ENCODE measurements at regions not wholly inside any gene's neighbourhood (a gene's known extent, or its start where the extent isn't known, plus 50 kb on each side); places are given as distances from the start of the nearest gene placed in this dataset.
A peak's percentile ranks its signal among the peaks of the same experiment; 100 is the strongest.

DNA sequence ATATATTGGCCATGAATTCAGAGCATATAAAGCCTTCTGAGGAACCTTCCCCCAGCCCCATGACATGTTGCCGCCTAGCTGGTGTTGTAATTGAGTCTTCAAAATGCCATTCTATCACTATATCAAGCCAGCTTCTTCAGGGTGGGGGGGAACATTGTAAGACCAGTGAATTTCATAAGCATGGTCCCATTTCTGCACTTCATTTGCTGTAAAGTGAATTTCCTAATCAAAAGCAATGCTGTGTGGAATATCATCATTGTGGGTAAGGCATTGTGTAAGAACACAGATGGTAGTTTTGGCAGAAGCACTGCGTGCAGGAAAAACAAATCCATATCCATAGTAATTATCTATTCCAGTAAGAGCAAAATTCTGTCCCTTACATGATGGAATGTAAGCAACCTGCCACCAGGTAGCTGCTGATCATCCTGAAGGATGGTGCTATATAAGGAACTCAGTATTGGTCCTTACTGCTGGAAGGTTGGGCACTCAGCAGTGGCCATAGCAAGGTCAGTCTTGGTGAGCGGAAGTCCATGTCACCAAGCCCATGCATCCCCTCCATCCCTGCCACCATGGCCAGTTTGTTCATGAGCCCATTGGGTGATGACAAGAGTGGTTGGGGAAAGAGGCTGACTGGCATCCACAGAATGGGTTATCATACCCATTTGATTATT is 159.4 kb downstream of the COPS8 start:
- Mint-ChIP-seq H3K27ac (no peak overlapping the region), H3K4me3 (no peak overlapping the region), H3K4me1 (ENCODE audit: low read depth) (peaks cover 17% of the 10 kb centered on the region), H3K27me3 (ENCODE audit: insufficient read depth) (no peaks in the 10 kb centered on the region; the same call in 1 of the 2 replicates), H3K36me3 (ENCODE audit: low read depth) (peaks cover 28% of the 10 kb centered on the region), H3K9me3 (peaks cover 29% of the 10 kb centered on the region)
- DNase-seq: no peak
- TF ChIP-seq, protein P1, sequence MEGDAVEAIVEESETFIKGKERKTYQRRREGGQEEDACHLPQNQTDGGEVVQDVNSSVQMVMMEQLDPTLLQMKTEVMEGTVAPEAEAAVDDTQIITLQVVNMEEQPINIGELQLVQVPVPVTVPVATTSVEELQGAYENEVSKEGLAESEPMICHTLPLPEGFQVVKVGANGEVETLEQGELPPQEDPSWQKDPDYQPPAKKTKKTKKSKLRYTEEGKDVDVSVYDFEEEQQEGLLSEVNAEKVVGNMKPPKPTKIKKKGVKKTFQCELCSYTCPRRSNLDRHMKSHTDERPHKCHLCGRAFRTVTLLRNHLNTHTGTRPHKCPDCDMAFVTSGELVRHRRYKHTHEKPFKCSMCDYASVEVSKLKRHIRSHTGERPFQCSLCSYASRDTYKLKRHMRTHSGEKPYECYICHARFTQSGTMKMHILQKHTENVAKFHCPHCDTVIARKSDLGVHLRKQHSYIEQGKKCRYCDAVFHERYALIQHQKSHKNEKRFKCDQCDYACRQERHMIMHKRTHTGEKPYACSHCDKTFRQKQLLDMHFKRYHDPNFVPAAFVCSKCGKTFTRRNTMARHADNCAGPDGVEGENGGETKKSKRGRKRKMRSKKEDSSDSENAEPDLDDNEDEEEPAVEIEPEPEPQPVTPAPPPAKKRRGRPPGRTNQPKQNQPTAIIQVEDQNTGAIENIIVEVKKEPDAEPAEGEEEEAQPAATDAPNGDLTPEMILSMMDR (IDR thresholded peaks at IDR 0.05): no peak

DNA sequence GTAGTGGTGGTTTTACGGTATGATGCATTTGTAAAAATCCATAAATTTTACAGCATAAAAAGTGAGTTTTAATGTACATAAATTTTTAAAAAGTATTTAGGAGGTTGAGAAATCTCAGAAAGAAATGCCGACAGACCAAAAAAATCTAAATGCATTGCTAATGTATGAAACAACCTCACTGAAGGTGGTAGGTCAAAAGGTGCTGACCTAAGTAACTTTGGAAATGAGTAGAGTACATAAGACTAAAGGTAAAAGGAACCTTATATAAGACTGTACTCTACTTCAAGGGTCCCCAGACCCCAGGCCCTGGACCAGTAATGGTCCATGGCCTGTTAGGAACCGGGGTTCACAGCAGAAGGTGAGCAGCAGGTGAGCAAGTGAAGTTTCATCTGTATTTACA is 163.4 kb downstream of the COL6A3 start:
- Mint-ChIP-seq H3K9me3 (peaks cover 3% of the 10 kb centered on the region; the same call in 1 of the 2 replicates), H3K4me1 (ENCODE audit: low read depth) (peaks cover 37% of the 10 kb centered on the region), H3K27ac (no peak overlapping the region), H3K36me3 (ENCODE audit: low read depth) (peaks cover 3% of the 10 kb centered on the region; the same call in 1 of the 2 replicates), H3K27me3 (ENCODE audit: insufficient read depth) (peaks cover 1% of the 10 kb centered on the region), H3K4me3 (no peak overlapping the region)
- TF ChIP-seq, protein P1 (IDR thresholded peaks at IDR 0.05): no peak
- DNase-seq: no peak

DNA sequence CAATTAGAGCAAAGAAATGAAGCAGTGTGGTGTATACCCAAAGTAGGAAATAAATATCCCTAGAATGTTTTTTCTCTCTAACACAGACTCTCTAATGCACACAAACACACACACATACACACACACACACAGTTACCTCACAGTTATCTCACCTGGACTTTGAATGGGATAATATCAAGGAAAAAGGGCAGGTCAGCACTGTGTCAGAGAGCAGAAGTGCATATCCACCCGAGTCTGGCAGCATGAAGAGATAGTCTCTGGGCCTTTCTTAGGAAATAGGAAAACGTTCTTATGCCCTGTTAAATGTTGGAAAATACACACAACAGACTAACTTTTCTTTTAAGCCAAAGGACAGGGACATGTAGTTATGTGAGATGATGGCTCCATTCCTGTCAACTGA is 162.0 kb downstream of the COL6A3 start:
- H3K4me1 Mint-ChIP-seq (ENCODE audit: low read depth): peaks cover 51% of the 10 kb centered on the region
- TF ChIP-seq, protein P1 (IDR thresholded peaks at IDR 0.05): no peak

DNA sequence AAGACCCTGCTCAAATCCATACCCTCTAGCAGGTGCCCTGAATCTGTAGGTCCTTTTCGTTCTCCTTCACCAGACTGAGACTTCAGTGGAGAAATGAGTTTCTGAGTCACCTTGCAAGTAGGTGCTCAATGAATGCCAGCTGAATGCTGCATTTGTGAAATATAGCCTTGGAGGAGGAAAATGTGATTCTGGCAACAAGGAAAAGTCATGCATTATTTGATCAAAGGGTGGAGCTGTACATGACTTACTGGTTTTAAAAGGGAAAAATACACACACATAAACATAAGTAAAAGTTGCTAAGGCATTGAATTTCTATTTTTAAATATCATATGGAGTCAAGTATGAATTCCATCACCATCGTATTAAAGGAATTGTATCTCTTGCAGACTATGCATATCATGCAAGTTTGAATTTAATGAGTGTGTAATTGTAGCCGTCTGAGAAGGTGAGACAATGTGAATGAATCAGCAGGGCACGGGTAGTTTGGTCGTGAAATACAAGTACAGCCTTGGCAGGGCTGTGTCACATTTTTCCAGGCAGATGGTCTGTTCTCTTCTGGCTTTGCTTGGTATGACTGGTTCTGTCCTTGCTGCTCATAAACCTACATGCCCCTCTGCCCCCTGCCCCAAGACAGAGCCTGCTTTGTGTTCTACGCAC is 160.8 kb downstream of the COL6A3 start:
- H3K9me3 Mint-ChIP-seq: peaks cover 3% of the 10 kb centered on the region; the same call in 1 of the 2 replicates
- H3K27me3 Mint-ChIP-seq (ENCODE audit: insufficient read depth): peaks cover 1% of the 10 kb centered on the region
- peak; percentile 47 for DNase-seq
- no peaks in the 10 kb centered on the region for H3K36me3 Mint-ChIP-seq (ENCODE audit: low read depth)
- H3K4me3 Mint-ChIP-seq: no peak overlapping the region
- TF ChIP-seq, protein P1 (IDR thresholded peaks at IDR 0.05): peak; percentile 46
- peak overlapping the region; percentile 52 for H3K27ac Mint-ChIP-seq
- peaks cover 63% of the 10 kb centered on the region for H3K4me1 Mint-ChIP-seq (ENCODE audit: low read depth)

More for the DNA sequence above, 162.0 kb downstream of the COL6A3 start:
- Mint-ChIP-seq H3K4me3 (no peak overlapping the region), H3K27me3 (ENCODE audit: insufficient read depth) (peaks cover 1% of the 10 kb centered on the region), H3K9me3 (peaks cover 3% of the 10 kb centered on the region; the same call in 1 of the 2 replicates), H3K27ac (no peak overlapping the region), H3K36me3 (ENCODE audit: low read depth) (no peaks in the 10 kb centered on the region)
- DNase-seq: no peak

DNA sequence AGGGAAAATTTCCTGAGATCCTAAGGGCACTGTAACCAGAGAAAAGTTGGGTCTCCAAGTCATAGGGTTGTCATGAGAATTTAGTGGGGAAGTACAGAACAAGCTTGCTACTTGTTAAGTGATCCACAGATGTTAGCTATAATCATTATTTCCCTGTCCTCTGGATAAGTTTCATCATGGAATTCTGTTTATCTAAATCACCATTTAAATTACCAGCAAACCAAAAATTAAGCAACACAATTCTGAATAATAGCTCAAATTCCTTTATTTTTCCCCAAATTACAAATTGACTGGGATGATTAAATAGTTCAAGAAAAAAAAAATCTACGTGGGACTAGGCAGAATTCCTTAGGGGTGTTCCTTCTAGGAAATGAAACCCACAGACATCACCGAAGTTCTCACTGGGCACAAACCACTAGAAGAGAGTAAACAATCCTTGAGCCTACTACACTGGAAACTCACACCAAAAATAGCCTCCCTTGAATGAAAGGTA is 159.5 kb downstream of the COL6A3 start:
- peaks cover 1% of the 10 kb centered on the region for H3K27me3 Mint-ChIP-seq (ENCODE audit: insufficient read depth)
- no peaks in the 10 kb centered on the region for H3K9me3 Mint-ChIP-seq
- DNase-seq: no peak
- peaks cover 73% of the 10 kb centered on the region for H3K4me1 Mint-ChIP-seq (ENCODE audit: low read depth)
- H3K27ac Mint-ChIP-seq: peak overlapping the region; percentile 84
- TF ChIP-seq, protein P1 (IDR thresholded peaks at IDR 0.05): no peak
- no peak overlapping the region for H3K4me3 Mint-ChIP-seq
- H3K36me3 Mint-ChIP-seq (ENCODE audit: low read depth): peaks cover 5% of the 10 kb centered on the region; the same call in 1 of the 2 replicates

Data from HFFc6 (cell line).